ENCODE measurements at regions not wholly inside any gene's neighbourhood (a gene's known extent, or its start where the extent isn't known, plus 50 kb on each side); places are given as distances from the start of the nearest gene placed in this dataset.

DNA sequence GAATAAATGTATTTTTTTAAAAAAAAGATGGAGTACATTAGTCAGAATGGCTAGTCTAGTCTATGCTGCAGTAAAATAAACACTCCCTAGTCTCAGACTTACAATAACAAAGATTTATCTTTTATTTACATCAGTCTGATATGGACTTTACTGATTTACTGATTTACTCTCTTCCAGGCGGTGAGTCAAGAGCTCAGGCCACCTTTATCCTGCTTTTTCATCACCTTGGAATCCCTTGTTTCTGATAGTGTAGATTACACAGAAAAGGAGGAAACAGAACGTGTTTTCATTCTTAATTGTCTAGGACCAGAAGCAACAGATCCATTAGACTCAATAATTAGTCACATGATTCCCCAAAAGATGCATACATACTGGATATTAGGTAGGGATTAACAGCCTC lies 290.1 kb upstream of the TRPC7 start:
- peaks cover 2% of the 10 kb centered on the region; the same call in 1 of the 2 replicates for H3K4me1 ChIP-seq (ENCODE audit: control insufficient read depth, insufficient read depth, low read length)
- H3K36me3 ChIP-seq (ENCODE audit: control insufficient read depth in 2 of 2, insufficient read depth in 1 of 2, low read length in 2 of 2), result no peaks in the 10 kb centered on the region
- TF ChIP-seq, protein P1, sequence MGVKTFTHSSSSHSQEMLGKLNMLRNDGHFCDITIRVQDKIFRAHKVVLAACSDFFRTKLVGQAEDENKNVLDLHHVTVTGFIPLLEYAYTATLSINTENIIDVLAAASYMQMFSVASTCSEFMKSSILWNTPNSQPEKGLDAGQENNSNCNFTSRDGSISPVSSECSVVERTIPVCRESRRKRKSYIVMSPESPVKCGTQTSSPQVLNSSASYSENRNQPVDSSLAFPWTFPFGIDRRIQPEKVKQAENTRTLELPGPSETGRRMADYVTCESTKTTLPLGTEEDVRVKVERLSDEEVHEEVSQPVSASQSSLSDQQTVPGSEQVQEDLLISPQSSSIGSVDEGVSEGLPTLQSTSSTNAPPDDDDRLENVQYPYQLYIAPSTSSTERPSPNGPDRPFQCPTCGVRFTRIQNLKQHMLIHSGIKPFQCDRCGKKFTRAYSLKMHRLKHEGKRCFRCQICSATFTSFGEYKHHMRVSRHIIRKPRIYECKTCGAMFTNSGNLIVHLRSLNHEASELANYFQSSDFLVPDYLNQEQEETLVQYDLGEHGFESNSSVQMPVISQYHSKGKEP (tag by site-specific recombination; IDR thresholded peaks at IDR 0.05), result no peak
- TF ChIP-seq ZNF416 (tag by site-specific recombination; IDR thresholded peaks at IDR 0.05), result no peak
- TF ChIP-seq ZNF654 (tag by site-specific recombination; IDR thresholded peaks at IDR 0.05; ENCODE audit: low read depth), result no peak
- ChIA-PET POLR2A (no interaction called here), CTCF (no interaction called here)
- no peak overlapping the region for H3K27ac ChIP-seq (ENCODE audit: extremely low read depth, low read depth, low read length)
- H3K9me3 ChIP-seq (ENCODE audit: control insufficient read depth, insufficient read depth, low read depth, low read length), result no peaks in the 10 kb centered on the region
- no peak overlapping the region for H3K4me3 ChIP-seq (ENCODE audit: low read depth, low read length)

DNA sequence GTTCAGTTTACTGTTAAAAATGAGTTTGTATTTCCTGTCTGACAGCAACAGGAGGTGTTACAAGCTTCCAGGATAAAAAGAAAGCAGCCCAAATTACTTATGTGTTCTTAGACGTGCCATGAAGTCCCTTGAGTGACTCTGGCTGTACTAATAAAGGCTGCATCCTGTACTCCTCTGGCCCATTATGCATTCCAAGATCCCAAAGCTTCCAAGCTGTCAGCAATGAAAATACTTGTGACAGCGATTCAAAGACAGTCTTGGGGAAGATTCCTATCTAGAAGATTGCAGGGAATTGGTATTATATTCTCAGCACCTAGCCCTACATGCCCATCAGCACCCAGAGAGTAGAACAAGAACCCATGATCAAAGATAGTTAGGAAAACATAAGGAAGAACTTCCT lies 281.6 kb upstream of the TRPC7 start:
- no peak overlapping the region for H3K4me3 ChIP-seq (ENCODE audit: low read depth, low read length)
- H3K4me1 ChIP-seq (ENCODE audit: control insufficient read depth, insufficient read depth, low read length), result no peaks in the 10 kb centered on the region
- no peaks in the 10 kb centered on the region for H3K36me3 ChIP-seq (ENCODE audit: control insufficient read depth in 2 of 2, insufficient read depth in 1 of 2, low read length in 2 of 2)
- no peak for TF ChIP-seq ZNF623 (tag by site-specific recombination; IDR thresholded peaks at IDR 0.05)
- no peak for TF ChIP-seq RBAK (tag by site-specific recombination; IDR thresholded peaks at IDR 0.05)
- TF ChIP-seq ZNF157 (tag by site-specific recombination; IDR thresholded peaks at IDR 0.05), result no peak
- TF ChIP-seq ZNF837 (tag by site-specific recombination; IDR thresholded peaks at IDR 0.05), result no peak
- TF ChIP-seq SP2 (tag by site-specific recombination; IDR thresholded peaks at IDR 0.05), result no peak
- TF ChIP-seq YY1 (tag by site-specific recombination; IDR thresholded peaks at IDR 0.05), result no peak
- no peak for TF ChIP-seq ZSCAN30 (tag by site-specific recombination; IDR thresholded peaks at IDR 0.05)
- TF ChIP-seq OVOL3 (tag by site-specific recombination; IDR thresholded peaks at IDR 0.05), result no peak
- no peak for TF ChIP-seq ZBTB21 (tag by site-specific recombination; IDR thresholded peaks at IDR 0.05)
- TF ChIP-seq ZNF146 (tag by site-specific recombination; IDR thresholded peaks at IDR 0.05), result no peak
- no peak for TF ChIP-seq SETDB1 (IDR thresholded peaks at IDR 0.05; ENCODE audit: insufficient read length, low read length)
- no peak for TF ChIP-seq ZFP37 (tag by site-specific recombination; IDR thresholded peaks at IDR 0.05)
- TF ChIP-seq ZBTB1 (tag by site-specific recombination; IDR thresholded peaks at IDR 0.05), result no peak
- TF ChIP-seq YY2 (tag by site-specific recombination; IDR thresholded peaks at IDR 0.05), result no peak
- no peak for TF ChIP-seq ZNF768 (tag by site-specific recombination; IDR thresholded peaks at IDR 0.05)
- TF ChIP-seq SCRT2 (tag by site-specific recombination; IDR thresholded peaks at IDR 0.05), result no peak
- no peak overlapping the region for H3K27ac ChIP-seq (ENCODE audit: extremely low read depth, low read depth, low read length)
- no peaks in the 10 kb centered on the region for H3K9me3 ChIP-seq (ENCODE audit: control insufficient read depth, insufficient read depth, low read depth, low read length)
- CTCF ChIA-PET, result interaction anchor here (1.5 kb wide), 1 partner anchor 9 kb away, joined by 3 read pairs; no protein-coding TSS in a partner anchor
- POLR2A ChIA-PET, result interaction anchor here (0.6 kb wide), 1 partner anchor 584 kb away, joined by 3 read pairs; no protein-coding TSS in a partner anchor

DNA sequence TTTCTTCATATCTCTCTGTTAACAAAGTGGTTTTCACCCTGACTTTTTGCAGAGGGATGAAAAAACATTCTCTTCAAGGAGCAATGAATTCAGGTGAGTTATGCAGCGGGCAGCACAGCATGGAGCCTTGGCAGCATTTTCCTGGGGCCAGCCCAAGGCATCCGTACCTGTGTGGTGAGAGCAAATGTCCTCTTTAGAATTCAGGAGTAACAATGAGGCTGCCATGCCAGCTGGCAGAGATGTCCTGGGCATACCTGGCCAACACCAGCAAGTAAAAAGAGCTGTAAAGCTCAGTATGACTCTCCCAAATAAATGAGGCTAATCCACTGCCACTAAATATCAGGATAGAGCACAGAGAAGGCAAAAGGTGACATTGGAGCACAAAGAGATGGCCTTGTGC lies 277.6 kb upstream of the TRPC7 start:
- TF ChIP-seq, protein P2, sequence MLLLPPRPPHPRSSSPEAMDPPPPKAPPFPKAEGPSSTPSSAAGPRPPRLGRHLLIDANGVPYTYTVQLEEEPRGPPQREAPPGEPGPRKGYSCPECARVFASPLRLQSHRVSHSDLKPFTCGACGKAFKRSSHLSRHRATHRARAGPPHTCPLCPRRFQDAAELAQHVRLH (tag by site-specific recombination; IDR thresholded peaks at IDR 0.05), result no peak
- TF ChIP-seq GLIS2 (tag by site-specific recombination; IDR thresholded peaks at IDR 0.05), result no peak
- no peak for TF ChIP-seq ZNF660 (tag by site-specific recombination; IDR thresholded peaks at IDR 0.05)
- no peak for TF ChIP-seq KLF9 (tag by site-specific recombination; IDR thresholded peaks at IDR 0.05; ENCODE audit: low read depth)
- TF ChIP-seq ZNF830 (tag by site-specific recombination; IDR thresholded peaks at IDR 0.05; ENCODE audit: low read depth), result no peak
- TF ChIP-seq, protein P3, sequence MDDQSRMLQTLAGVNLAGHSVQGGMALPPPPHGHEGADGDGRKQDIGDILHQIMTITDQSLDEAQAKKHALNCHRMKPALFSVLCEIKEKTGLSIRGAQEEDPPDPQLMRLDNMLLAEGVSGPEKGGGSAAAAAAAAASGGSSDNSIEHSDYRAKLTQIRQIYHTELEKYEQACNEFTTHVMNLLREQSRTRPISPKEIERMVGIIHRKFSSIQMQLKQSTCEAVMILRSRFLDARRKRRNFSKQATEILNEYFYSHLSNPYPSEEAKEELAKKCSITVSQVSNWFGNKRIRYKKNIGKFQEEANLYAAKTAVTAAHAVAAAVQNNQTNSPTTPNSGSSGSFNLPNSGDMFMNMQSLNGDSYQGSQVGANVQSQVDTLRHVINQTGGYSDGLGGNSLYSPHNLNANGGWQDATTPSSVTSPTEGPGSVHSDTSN (CRISPR knock-in tag; IDR thresholded peaks at IDR 0.05), result no peak
- no peak for TF ChIP-seq ZFP3 (tag by site-specific recombination; IDR thresholded peaks at IDR 0.05; ENCODE audit: low read depth)
- no peak for TF ChIP-seq REPIN1 (tag by site-specific recombination; IDR thresholded peaks at IDR 0.05; ENCODE audit: low read depth)
- TF ChIP-seq GLI4 (tag by site-specific recombination; IDR thresholded peaks at IDR 0.05), result no peak
- no peak for TF ChIP-seq ZNF37A (tag by site-specific recombination; IDR thresholded peaks at IDR 0.05)
- no peak for TF ChIP-seq GFI1B (tag by site-specific recombination; IDR thresholded peaks at IDR 0.05)
- no peak for TF ChIP-seq ZBTB48 (tag by site-specific recombination; IDR thresholded peaks at IDR 0.05)
- TF ChIP-seq ZNF114 (tag by site-specific recombination; IDR thresholded peaks at IDR 0.05), result no peak
- ChIA-PET POLR2A (no interaction called here), CTCF (interaction anchor here (0.8 to 1.1 kb wide), 2 partner anchors 16 to 126 kb away, joined by 3 read pairs; no protein-coding TSS in a partner anchor)
- Histone ChIP-seq H3K4me3 (ENCODE audit: low read depth, low read length) (no peak overlapping the region), H3K4me1 (ENCODE audit: control insufficient read depth, insufficient read depth, low read length) (no peaks in the 10 kb centered on the region), H3K9me3 (ENCODE audit: control insufficient read depth, insufficient read depth, low read depth, low read length) (no peaks in the 10 kb centered on the region), H3K27ac (ENCODE audit: extremely low read depth, low read depth, low read length) (no peak overlapping the region), H3K36me3 (ENCODE audit: control insufficient read depth in 2 of 2, insufficient read depth in 1 of 2, low read length in 2 of 2) (no peaks in the 10 kb centered on the region)

Measured in HEK293 (cell line).